NCI-H1048 (cell line): ENCODE measurements at regions not wholly inside any gene's neighbourhood (a gene's known extent, or its start where the extent isn't known, plus 50 kb on each side); places are given as distances from the start of the nearest gene placed in this dataset.
"Not testable (repeated sequence)": the region's sequence is repeated elsewhere in the genome, so short reads cannot be mapped to it uniquely, and the experiment has no call there.

ENCODE experiments used
- DNase-seq: peaks from one replicate; lab custom pipeline; 2025; lab: John Stamatoyannopoulos, UW

GRCh38 chr5:9787861-9788600 lies 157.9 kb upstream of the TAS2R1 start:
- DNase-seq = no peak

- DNase-seq = no peak
Observed at GRCh38 chr5:9786380-9787360, 156.5 kb upstream of the TAS2R1 start.

- no peak for DNase-seq
Observed at GRCh38 chr5:9785751-9786150, 155.6 kb upstream of the TAS2R1 start.

GRCh38 chr5:9784231-9784630 lies 154.1 kb upstream of the TAS2R1 start:
- no peak for DNase-seq

- no peak for DNase-seq
Observed at GRCh38 chr5:9782826-9783560, 152.8 kb upstream of the TAS2R1 start.

- DNase-seq = no peak
Observed at GRCh38 chr5:9781890-9782289, 151.7 kb upstream of the TAS2R1 start.

GRCh38 chr5:9781275-9781674 lies 151.1 kb upstream of the TAS2R1 start:
- DNase-seq = no peak

- no peak for DNase-seq
Observed at GRCh38 chr5:9780501-9780900, 150.3 kb upstream of the TAS2R1 start.

GRCh38 chr5:9776525-9776924 lies 146.4 kb upstream of the TAS2R1 start:
- no peak for DNase-seq

GRCh38 chr5:9775339-9775738 lies 145.2 kb upstream of the TAS2R1 start:
- no peak for DNase-seq

- DNase-seq = no peak
Observed at GRCh38 chr5:9774472-9775079, 144.4 kb upstream of the TAS2R1 start.

- no peak for DNase-seq
Observed at GRCh38 chr5:9771079-9771478, 140.9 kb upstream of the TAS2R1 start.

GRCh38 chr5:9766581-9766980 lies 136.4 kb upstream of the TAS2R1 start:
- DNase-seq = no peak

- DNase-seq = no peak
Observed at GRCh38 chr5:9765419-9766140, 135.4 kb upstream of the TAS2R1 start.

- no peak for DNase-seq
Observed at GRCh38 chr5:9761706-9762105, 131.6 kb upstream of the TAS2R1 start.

GRCh38 chr5:9752670-9753069 lies 122.5 kb upstream of the TAS2R1 start:
- not testable (repeated sequence) for DNase-seq

- no peak for DNase-seq
Observed at GRCh38 chr5:9743507-9743906, 113.4 kb upstream of the TAS2R1 start.

GRCh38 chr5:9742848-9743247 lies 112.7 kb upstream of the TAS2R1 start:
- no peak for DNase-seq

- no peak for DNase-seq
Observed at GRCh38 chr5:9739135-9739534, 109.0 kb upstream of the TAS2R1 start.

GRCh38 chr5:9737265-9737664 lies 107.1 kb upstream of the TAS2R1 start:
- DNase-seq = no peak

- DNase-seq = no peak
Observed at GRCh38 chr5:9733486-9733885, 103.3 kb upstream of the TAS2R1 start.
